LoVo (cell line): ENCODE measurements at regions not wholly inside any gene's neighbourhood (a gene's known extent, or its start where the extent isn't known, plus 50 kb on each side); places are given as distances from the start of the nearest gene placed in this dataset.

Experiments
- DNase-seq: peaks from one replicate; pipeline ENCODE4 v3.0.0-alpha.2; 2016; ENCODE audit warnings: low spot score

DNA sequence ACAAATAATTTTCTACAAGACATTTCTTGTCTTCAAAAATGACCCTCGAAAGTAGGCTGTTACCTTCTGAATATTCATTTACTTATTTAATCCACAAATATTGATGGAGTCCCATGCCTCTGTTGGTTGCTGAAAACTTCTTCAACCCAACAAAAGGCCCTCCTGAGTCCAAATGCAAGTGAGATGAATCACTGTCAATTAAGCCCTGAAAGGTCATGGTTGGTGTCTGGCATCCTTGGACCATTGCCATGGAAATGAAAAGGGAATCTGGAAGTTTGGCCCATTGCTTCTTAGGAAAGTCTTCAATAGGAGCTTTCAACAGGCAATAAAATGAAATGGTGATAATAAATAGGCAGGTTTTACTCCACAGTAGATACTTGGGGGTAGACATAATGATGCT is 364.7 kb upstream of the DYNLRB2 start:
- peak; percentile 7 for DNase-seq

DNA sequence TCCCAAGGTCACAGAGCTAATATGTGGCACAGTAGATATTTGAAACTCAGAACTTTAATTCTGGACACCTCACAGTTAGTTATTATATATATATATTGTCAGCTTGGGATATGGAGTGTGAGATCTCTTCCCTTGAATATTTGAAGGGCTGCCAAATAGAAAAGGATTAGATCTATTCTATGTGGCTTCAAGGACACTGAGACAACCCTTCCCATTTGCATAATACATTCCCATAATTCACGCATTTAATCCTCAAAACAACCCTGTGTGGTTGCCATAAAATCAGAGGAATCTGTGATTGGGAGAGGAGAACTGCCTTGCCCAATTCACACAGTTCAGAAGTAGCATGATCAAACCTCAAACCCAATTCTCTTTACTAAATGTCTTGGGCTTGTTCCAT is 365.8 kb upstream of the DYNLRB2 start:
- DNase-seq, result no peak

DNA sequence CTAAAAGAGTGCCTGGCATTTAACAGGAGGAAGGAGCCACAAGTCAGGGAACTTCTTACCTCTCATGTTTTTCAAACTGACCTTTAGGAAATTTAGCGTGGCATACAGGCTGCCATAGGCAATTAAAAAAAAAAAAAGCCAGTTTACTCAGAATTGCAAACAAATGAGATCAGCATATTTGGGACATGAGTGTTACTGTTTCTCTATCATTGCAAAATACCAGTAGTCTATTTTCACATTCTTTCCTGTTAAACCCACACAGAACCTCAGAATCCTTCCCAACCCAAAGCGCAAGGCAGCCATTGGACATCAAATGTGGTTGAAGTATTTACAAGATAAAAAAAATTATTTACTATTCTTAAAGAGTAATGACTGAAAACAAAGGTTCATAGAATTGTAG is 366.4 kb upstream of the DYNLRB2 start:
- DNase-seq, result peak; percentile 19

- no peak for DNase-seq
These were observed 369.0 kb upstream of the DYNLRB2 start for GRCh38 chr16:80171746-80172145.

DNA sequence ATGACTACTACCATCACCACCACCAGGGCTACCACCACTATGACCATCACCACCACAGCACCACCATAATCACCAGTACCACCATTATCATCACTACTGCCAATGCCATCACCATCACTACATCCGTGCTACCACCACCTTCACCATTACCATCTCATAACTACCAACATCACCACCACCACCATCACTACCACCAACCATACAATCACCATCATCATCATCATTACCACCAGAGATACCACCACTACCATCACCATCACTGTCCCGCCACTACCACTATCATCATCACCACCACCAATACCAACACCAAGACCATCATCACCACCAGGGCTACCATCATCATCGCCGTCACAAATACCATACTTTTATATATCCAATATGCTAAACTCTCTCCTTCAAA is 369.6 kb upstream of the DYNLRB2 start:
- no peak for DNase-seq

DNA sequence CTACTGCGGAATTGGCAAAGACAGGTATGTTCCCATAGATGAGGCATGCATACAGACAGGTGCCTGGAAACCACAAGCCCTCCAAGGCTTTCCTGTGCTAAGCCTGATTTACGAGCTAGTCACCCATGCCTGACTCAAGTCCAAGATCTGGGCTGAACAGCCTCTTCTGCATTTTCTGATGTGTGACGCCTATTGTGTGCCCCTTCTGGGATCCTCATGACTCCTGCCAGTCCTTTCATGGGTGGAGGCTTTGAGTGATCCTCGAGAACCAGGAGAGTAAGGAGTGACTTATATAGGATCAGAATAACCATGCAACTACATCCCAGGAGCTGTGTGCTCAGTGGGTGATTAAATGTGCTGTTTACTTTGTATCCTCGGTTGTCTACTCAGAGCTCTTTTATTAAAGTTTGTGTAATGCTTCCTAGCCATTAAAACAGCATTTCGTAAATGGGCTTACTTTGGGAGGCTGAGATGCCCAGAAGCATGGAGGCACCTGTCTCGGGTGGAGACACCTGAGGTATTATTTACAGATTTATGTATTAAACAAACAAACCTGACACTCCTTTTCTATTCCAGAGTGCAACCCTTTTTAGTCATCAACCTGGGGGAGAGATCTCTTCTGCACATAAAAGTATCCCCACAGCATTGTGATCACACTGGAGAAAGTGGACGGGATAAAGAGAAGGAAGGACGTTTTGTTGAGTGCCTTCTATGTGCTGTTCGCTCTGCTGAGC is 373.0 kb upstream of the DYNLRB2 start:
- DNase-seq, result no peak

DNA sequence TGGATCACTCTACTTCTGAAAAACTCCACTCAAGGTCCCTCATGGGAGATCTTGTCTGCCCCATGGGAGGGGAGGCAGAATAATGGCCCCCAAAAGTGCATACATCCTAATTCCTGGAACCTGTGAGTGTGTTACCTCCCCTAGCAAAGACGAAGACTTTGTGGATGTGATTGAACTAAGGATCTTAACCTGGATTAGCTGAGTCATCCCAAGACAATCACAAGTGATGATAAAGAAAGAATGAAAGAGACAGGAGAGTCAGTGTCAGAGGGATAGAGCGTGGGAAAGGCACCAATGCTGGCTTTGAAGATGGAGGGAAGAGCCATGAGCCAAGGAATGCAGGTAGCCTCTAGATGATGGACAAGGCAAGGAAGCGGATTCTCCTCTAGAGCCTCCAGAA is 374.7 kb upstream of the DYNLRB2 start:
- no peak for DNase-seq

- no peak for DNase-seq
These were observed 375.7 kb upstream of the DYNLRB2 start for GRCh38 chr16:80164966-80165550.

DNA sequence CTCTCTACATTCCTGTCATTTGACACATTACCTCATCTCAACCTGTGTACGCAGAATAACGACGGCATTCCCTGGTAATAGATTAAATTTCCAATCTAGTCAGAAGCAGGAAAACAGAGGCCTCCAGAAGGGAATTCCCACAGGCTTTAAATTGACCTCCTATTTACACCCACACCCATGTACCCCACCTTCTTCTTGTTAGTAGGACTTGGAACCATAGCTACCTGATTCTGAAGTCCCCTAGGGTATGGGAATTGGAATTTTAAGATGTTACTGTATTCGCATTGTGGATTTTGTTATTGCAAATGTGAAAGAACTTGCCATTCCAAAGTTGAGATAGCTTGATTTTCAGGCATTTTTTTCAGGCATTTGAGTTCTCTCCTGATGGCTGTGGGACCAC is 377.5 kb upstream of the DYNLRB2 start:
- no peak for DNase-seq

- DNase-seq, result no peak
These were observed 378.7 kb upstream of the DYNLRB2 start for GRCh38 chr16:80161799-80162739.

DNA sequence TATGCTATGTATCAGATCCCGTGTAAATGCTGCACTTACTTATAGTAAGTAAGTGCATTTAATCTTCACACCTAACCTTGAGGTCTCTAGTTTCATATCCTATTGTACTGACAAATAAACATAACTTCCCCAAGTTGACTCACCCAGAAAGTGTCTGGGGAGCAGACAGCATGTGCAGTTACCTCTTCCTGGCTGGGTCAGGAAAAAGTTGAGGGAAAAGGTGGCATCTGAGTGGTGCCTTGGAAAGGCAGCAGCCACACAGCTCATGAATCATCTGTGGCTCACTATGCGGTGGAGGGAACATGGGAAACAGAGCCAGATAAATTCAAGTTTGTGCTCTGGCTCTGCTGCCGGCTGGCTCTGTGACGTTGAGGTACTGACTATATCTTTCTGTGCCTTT is 382.0 kb upstream of the DYNLRB2 start:
- DNase-seq, result no peak

DNA sequence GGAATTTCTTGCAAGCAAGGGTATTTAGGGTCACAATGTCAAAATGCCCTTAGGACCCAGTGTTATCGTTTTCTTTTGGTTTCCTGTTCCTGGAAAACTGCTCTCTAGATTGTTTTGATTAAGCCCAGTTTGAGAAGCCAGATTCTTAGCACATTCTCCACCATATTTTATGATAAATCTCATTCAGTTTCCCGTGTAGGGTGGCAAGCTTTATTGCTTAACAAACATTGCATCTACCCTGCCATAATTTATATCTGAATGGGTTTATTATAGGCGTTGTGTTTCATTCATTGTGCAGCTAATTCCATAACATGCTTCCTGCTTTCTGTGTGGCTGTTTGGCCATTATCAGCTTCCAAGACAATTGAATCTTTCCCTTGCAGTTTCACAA is 389.1 kb upstream of the DYNLRB2 start:
- no peak for DNase-seq

- no peak for DNase-seq
These were observed 389.6 kb upstream of the DYNLRB2 start for GRCh38 chr16:80150978-80151721.

DNA sequence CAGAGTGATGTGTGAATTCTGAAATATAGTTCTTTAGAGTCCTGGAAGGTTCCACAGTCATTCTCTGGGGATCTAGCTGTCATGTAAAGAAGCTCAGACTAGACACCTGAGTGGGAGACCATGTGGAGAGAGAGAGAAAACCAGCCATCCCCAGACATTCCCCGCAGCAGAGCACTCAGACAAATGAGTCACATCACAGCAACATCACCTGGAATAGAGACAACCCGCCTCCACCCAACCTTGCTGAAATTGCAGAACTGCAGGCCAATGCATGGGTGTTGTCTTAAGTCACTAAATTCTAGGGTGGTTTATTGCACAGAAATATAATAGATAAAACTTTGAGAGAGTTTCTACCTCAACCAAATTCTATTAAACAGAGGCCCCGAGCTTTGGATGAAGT is 392.0 kb upstream of the DYNLRB2 start:
- no peak for DNase-seq

DNA sequence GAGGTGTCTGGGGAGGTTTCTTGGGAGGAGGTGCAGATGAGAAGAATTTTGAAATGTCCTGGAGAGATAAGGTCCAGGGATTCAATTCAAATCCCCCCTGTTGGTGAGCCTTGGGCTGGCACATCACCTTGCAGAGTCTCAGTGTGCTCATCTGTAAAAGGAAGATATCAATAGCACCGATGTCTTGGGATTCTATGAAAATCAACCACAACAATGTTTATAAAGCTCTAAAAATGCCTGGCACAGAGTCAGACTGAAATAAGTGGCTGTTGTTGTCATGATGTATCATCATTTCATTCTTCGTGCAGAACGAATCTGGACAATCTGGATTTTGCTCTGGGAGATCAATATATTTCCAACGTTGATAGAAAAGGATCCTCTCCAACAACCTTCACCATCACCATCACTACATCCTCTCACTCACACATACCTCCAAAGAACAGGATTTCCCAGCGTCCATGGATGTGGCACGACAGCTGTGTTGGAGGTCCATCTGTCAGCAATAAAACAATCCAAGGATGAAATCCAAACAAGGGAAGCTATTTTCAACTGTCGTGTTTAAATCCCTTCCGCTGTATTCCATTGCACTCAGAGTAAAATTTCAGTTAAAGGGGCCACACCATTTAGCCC is 393.7 kb upstream of the DYNLRB2 start:
- no peak for DNase-seq

DNA sequence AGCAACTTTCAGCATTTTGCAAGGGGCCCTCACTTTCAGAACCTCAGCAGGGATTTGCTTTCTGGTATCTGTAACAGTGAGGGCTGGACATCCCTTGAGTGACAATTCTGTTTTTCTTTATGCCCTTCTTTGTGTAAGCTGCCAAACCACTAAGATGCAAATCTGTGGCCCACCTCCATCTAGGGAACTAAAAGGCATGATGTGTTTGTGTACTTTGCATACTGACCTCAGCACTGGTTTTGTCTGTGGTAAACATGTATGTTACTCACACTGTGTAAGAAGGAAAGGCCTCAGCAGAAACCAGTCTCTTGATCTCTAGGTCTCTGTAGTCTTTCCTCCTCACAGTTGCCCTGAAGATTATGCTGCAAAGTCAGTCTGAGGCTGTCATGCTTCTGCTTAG is 396.6 kb upstream of the DYNLRB2 start:
- DNase-seq, result no peak

DNA sequence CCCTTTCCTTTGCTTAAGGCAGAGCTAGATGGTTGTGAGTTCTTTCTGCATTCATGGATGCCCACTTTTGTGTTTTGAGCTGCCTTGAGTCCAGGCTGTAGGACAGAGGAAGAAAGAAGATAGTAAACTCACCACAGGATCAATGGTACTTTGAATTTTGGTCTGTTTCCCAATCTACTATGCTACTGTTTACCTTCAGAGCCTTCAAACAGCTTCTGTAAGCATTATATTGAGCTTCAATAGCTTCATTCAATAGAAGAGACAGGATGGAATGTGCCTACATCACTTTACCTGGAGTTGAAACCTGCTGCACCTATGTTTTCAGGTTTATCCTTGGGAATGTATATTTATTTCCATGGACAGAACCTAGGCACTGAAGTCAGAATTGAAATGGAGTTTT is 397.9 kb upstream of the DYNLRB2 start:
- DNase-seq, result no peak

DNA sequence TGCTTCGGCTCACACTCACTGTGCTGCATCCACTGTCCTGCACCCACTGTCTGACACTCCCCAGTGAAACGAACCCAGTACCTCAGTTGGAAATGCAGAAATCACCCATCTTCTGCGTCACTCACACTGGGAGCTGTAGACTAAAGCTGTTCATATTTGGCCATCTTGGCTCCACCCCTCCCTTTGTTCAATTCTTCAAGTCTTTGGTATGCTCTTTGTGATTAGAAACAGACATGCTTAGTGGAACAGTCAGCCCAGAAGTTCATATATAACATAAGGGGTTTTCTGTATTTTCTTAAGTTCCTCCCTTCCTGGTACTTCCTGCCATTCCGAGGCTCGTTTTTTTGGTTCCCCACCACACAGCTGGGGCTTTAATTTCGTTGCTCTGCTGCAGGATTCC is 398.5 kb upstream of the DYNLRB2 start:
- no peak for DNase-seq

DNA sequence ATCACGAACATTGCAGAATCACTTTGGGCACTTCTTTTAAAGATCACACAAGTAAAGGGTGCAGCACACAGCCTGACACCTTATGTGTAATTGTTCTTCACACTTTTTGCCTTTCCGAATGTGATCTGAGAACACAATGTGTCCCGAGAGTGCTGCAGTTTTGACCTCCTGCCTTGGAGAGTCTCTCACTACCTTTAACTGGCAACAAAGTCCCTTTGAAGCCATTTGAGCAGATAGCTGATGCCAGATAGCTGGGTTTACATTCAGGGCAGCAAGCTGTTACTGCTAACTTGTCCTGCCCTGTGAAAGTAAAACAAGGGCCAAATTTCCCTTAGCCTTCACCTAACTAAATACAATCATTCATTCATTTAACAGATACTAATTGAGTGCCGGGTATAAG is 411.0 kb upstream of the DYNLRB2 start:
- no peak for DNase-seq

GRCh38 chr16:80125677-80126076 is 415.1 kb upstream of the DYNLRB2 start:
- no peak for DNase-seq

- DNase-seq, result no peak
These were observed 417.6 kb upstream of the DYNLRB2 start for GRCh38 chr16:80123189-80123588.

DNA sequence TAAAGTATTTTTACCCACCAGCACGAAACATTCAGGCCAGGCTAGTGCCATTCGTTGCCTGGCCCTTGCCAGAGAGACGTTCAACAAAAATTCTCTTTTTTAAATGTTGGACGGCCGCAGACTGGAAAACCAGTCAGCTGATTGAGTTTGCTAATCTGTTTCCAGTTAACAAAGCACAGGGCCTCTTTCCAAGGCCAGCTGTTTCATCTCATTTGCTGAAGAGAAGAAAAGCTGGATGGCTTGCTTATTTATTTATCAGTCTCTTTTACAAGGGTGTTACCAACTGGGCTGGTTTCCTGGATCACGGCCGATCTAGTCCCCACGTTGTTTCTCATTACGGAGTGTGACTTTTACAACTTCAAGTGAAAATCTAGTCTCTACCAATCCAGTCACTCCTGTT is 418.7 kb upstream of the DYNLRB2 start:
- no peak for DNase-seq
